Kidney (tissue), 13 donors: ENCODE measurements at regions not wholly inside any gene's neighbourhood (a gene's known extent, or its start where the extent isn't known, plus 50 kb on each side); places are given as distances from the start of the nearest gene placed in this dataset.

Experiments
- DNase-seq, 5 donors: peaks; one replicate each; pipeline ENCODE4 v3.0.0-alpha.2; 2013 to 2020
- FAIRE-seq: peaks from 2 replicates; lab custom pipeline; 2012; peaks lifted over from hg19 to GRCh38; lab: Jason Lieb, UNC
- H3K27ac ChIP-seq, 2 donors: one replicate each; pipeline ENCODE4 v1.7.0; 2013; ENCODE audit warnings: low read depth in 2 of 2, low read length in 2 of 2, inconsistent platforms in 1 of 2
- H3K27me3 ChIP-seq: one replicate; pipeline ENCODE4 v1.7.1; 2013; ENCODE audit warnings: low read length, inconsistent platforms; ENCODE audit not compliant: control insufficient read depth, insufficient read depth
- H3K36me3 ChIP-seq, 3 donors: one replicate each; pipeline versions ENCODE4 v1.7.0 to v1.7.1; 2013; ENCODE audit warnings: low read length in 3 of 3, control low read depth in 1 of 3, inconsistent platforms in 1 of 3; ENCODE audit not compliant: insufficient read depth in 3 of 3, control insufficient read depth in 2 of 3
- H3K4me1 ChIP-seq, 3 donors: one replicate each; pipeline versions ENCODE4 v1.7.0 to v1.7.1; 2013; ENCODE audit warnings: low read length in 3 of 3, inconsistent platforms in 1 of 3, low read depth in 1 of 3; ENCODE audit not compliant: control insufficient read depth in 2 of 3, insufficient read depth in 2 of 3
- H3K4me3 ChIP-seq, 3 donors: one replicate each; pipeline versions ENCODE4 v1.7.0 to v1.8.1; 2013; ENCODE audit warnings: low read length in 3 of 3, control low read depth in 1 of 3, inconsistent platforms in 1 of 3
- H3K9ac ChIP-seq, 3 donors: one replicate each; pipeline versions ENCODE4 v1.7.0 to v1.7.1; 2013; ENCODE audit warnings: low read length in 3 of 3, control low read depth in 1 of 3, inconsistent platforms in 1 of 3
- H3K9me3 ChIP-seq, 3 donors: one replicate each; pipeline versions ENCODE4 v1.7.0 to v1.7.1; 2013; ENCODE audit warnings: low read length in 3 of 3, control low read depth in 1 of 3, inconsistent platforms in 1 of 3; ENCODE audit not compliant: control insufficient read depth in 2 of 3, insufficient read depth in 1 of 3
- CTCF ChIP-seq: IDR thresholded peaks from 3 replicates; pipeline ENCODE4 v1.5.1; 2012; ENCODE audit warnings: mild to moderate bottlenecking, moderate library complexity, borderline replicate concordance; ENCODE audit not compliant: insufficient read depth; ENCODE audit errors: extremely low read depth
- intact Hi-C: fragments of 100-400 bp; cut with DNase I; formaldehyde crosslinking; loops from one replicate; pipeline ENCODE4 v1.11.1; 2022
- donor health status: control.
- donor health status: control.
- donor health status: control.
- donor health status: control.
- donor health status: control.
- donor health status: DM: yes; HTN: yes; CAD: no.
- donor health status: Normal renal cell carcinoma (clear cell type).

GRCh38 chr2:129142465-129142864 is 823.8 kb upstream of the HS6ST1 start:
- Histone ChIP-seq H3K9me3 (no peaks in the 10 kb centered on the region), H3K27me3 (no peaks in the 10 kb centered on the region), H3K36me3 (no peaks in the 10 kb centered on the region), H3K4me1 (no peaks in the 10 kb centered on the region), H3K9ac (no peak overlapping the region), H3K27ac (no peak overlapping the region), H3K4me3 (no peak overlapping the region)
- TF ChIP-seq CTCF, result no peak
- FAIRE-seq (no peak), DNase-seq (no peak)
- intact Hi-C loops, result no loop called here

- DNase-seq (peak in 1 of 5 donors; percentile 76), FAIRE-seq (no peak)
- Histone ChIP-seq H3K4me3 (no peak overlapping the region), H3K36me3 (no peaks in the 10 kb centered on the region), H3K9ac (no peak overlapping the region), H3K4me1 (no peaks in the 10 kb centered on the region), H3K27ac (no peak overlapping the region), H3K27me3 (no peaks in the 10 kb centered on the region), H3K9me3 (no peaks in the 10 kb centered on the region)
- no peak for TF ChIP-seq CTCF
- intact Hi-C loops, result no loop called here
Measured at GRCh38 chr2:129144082-129144791, 825.6 kb upstream of the HS6ST1 start.

- FAIRE-seq (no peak), DNase-seq (no peak)
- no peak overlapping the region for H3K4me3 ChIP-seq
- H3K27ac ChIP-seq, result no peak overlapping the region
- no peak for TF ChIP-seq CTCF
- intact Hi-C loops, result no loop called here
- no peaks in the 10 kb centered on the region for H3K36me3 ChIP-seq
- H3K9ac ChIP-seq, result no peak overlapping the region
- no peaks in the 10 kb centered on the region for H3K27me3 ChIP-seq
- H3K4me1 ChIP-seq, result no peaks in the 10 kb centered on the region
- no peaks in the 10 kb centered on the region for H3K9me3 ChIP-seq
Measured at GRCh38 chr2:129152514-129152913, 827.0 kb upstream of the RAB6C start.

GRCh38 chr2:129160879-129161278 is 818.6 kb upstream of the RAB6C start:
- DNase-seq, result no peak
- no peaks in the 10 kb centered on the region for H3K27me3 ChIP-seq
- peaks cover 0 to 4% (median 0%) of the 10 kb centered on the region in 3 donors for H3K4me1 ChIP-seq
- no peak for FAIRE-seq
- H3K4me3 ChIP-seq, result no peak overlapping the region
- H3K36me3 ChIP-seq, result no peaks in the 10 kb centered on the region
- H3K27ac ChIP-seq, result no peak overlapping the region
- H3K9me3 ChIP-seq, result no peaks in the 10 kb centered on the region
- no peak for TF ChIP-seq CTCF
- no peak overlapping the region for H3K9ac ChIP-seq
- intact Hi-C loops, result no loop called here
